Spleen (tissue), 11 donors: ENCODE measurements at regions not wholly inside any gene's neighbourhood (a gene's known extent, or its start where the extent isn't known, plus 50 kb on each side); places are given as distances from the start of the nearest gene placed in this dataset.

Experiments
- DNase-seq: peaks from one replicate; pipeline ENCODE4 v3.0.0-alpha.2; 2020
- H3K27ac ChIP-seq, 8 donors: fragments of 200-600 bp; sonication (generic) in 7 of 8; 1 replicate in 4 of 8; 2 replicates in 4 of 8; pipeline versions ENCODE4 v1.5.0 to v1.8.0; 2016 to 2021; ENCODE audit warnings: inconsistent platforms in 4 of 8, mild to moderate bottlenecking in 4 of 8, moderate library complexity in 1 of 8
- H3K27me3 ChIP-seq, 7 donors: fragments of 200-600 bp; sonication (generic) in 6 of 7; replicated peaks in 1 of 7; 1 replicate in 4 of 7; 2 replicates in 3 of 7; pipeline versions ENCODE4 v1.5.0 to v1.8.0; 2016 to 2021; ENCODE audit warnings: inconsistent platforms in 3 of 7, mild to moderate bottlenecking in 1 of 7
- H3K36me3 ChIP-seq, 6 donors: fragments of 200-600 bp; sonication (generic) in 5 of 6; 1 replicate in 4 of 6; 2 replicates in 2 of 6; pipeline versions ENCODE4 v1.5.0 to v1.8.0; 2016 to 2021; ENCODE audit warnings: inconsistent platforms in 2 of 6
- H3K4me1 ChIP-seq, 6 donors: fragments of 200-600 bp; sonication (generic) in 5 of 6; 1 replicate in 3 of 6; 2 replicates in 3 of 6; pipeline versions ENCODE4 v1.5.0 to v1.8.0; 2016 to 2021; ENCODE audit warnings: inconsistent platforms in 3 of 6
- H3K4me3 ChIP-seq, 8 donors: fragments of 200-600 bp; sonication (generic) in 7 of 8; 1 replicate in 4 of 8; 2 replicates in 4 of 8; pipeline versions ENCODE4 v1.5.0 to v1.8.0; 2016 to 2021; ENCODE audit warnings: inconsistent platforms in 4 of 8, mild to moderate bottlenecking in 4 of 8, moderate library complexity in 2 of 8
- H3K9me3 ChIP-seq, 8 donors: fragments of 200-600 bp; sonication (generic) in 7 of 8; 1 replicate in 4 of 8; 2 replicates in 4 of 8; pipeline versions ENCODE4 v1.5.0 to v1.8.0; 2016 to 2021; ENCODE audit warnings: inconsistent platforms in 4 of 8
- CTCF ChIP-seq, 11 experiments: fragments of 200-600 bp in 7 of 11; fragments of 450-650 bp in 4 of 11; sonication (generic) in 4 of 11; IDR thresholded peaks in 8 of 11; conservative IDR thresholded peaks in 3 of 11; 1 replicate in 7 of 11; 2 replicates in 4 of 11; pipeline versions ENCODE4 v1.4.0 to v1.8.0; 2016 to 2021; ENCODE audit warnings: antibody characterized with exemption in 11 of 11, inconsistent platforms in 4 of 11, mild to moderate bottlenecking in 1 of 11
- POLR2A ChIP-seq, 3 donors: fragments of 450-650 bp; IDR thresholded peaks; one replicate each; pipeline ENCODE4 v1.5.1; 2017; ENCODE audit warnings: antibody characterized with exemption in 3 of 3, mild to moderate bottlenecking in 1 of 3
- POLR2AphosphoS5 ChIP-seq, 3 donors: sonication (generic); formaldehyde crosslinking; IDR thresholded peaks; one replicate each; pipeline ENCODE4 v1.5.1; 2017; ENCODE audit warnings: antibody characterized with exemption in 3 of 3
- WGBS, 5 donors: extraction: QIAGEN DNeasy Blood & Tissue Kit in 3 of 5; methylation state at CpG; one replicate each; pipeline versions ENCODE4 v1.1.5 to v1.1.7; 2013 to 2018; 5-methylcytosine and 5-hydroxymethylcytosine counted together
- intact Hi-C: fragments of 100-400 bp; cut with DNase I; formaldehyde crosslinking; loops from one replicate; pipeline ENCODE4 v1.15.0; 2023; ENCODE audit warnings: low total_unique reads
- donor health status: healthy with polysubstance abuse.
- donor health status: DM: no; HTN: no; CAD: no; lungs with moderate emphysema.
- donor health status: DM: no; HTN: no; CAD: no.
- donor health status: Bipolar disorder and iron deficiency.
- donor health status: healthy.
- donor health status: DM: no; HTN: no; CAD: no.
- donor health status: DM: yes; HTN: yes; CAD: no.

- TF ChIP-seq POLR2A (IDR thresholded peaks at IDR 0.05) (no peak), CTCF (IDR thresholded peaks at IDR 0.05 in 8 of 11, conservative IDR thresholded peaks at IDR 0.05 in 3 of 11) (no peak), POLR2AphosphoS5 (IDR thresholded peaks at IDR 0.05) (no peak)
- H3K4me3 ChIP-seq: no peak overlapping the region
- 68 to 78% (median 70%) methylated on average over 5 of the region's 5 CpGs for WGBS, 5 donors
Observed at GRCh38 chr11:28962502-28962901, 854.3 kb downstream of the METTL15 start.

GRCh38 chr11:28961726-28962125, 853.5 kb downstream of the METTL15 start:
- Histone ChIP-seq H3K36me3 (no peaks in the 10 kb centered on the region), H3K27me3 (no peaks in the 10 kb centered on the region), H3K9me3 (peaks cover 0 to 5% (median 0%) of the 10 kb centered on the region in 8 donors), H3K4me3 (no peak overlapping the region), H3K27ac (no peak overlapping the region), H3K4me1 (no peaks in the 10 kb centered on the region)
- WGBS, 5 donors: 17 to 64% (median 53%) methylated on average over 1 of the region's 1 CpG
- no peak for DNase-seq
- no peak for TF ChIP-seq CTCF (IDR thresholded peaks at IDR 0.05 in 8 of 11, conservative IDR thresholded peaks at IDR 0.05 in 3 of 11)
- no peak for TF ChIP-seq POLR2A (IDR thresholded peaks at IDR 0.05)
- no peak for TF ChIP-seq POLR2AphosphoS5 (IDR thresholded peaks at IDR 0.05)
- intact Hi-C loops: loop anchor here (5.0 kb wide), 1 partner anchor 206 kb away; no protein-coding TSS in a partner anchor

More at GRCh38 chr11:28962502-28962901, 854.3 kb downstream of the METTL15 start:
- Histone ChIP-seq H3K36me3 (no peaks in the 10 kb centered on the region), H3K27ac (no peak overlapping the region), H3K9me3 (peaks cover 0 to 7% (median 0%) of the 10 kb centered on the region in 8 donors), H3K4me1 (no peaks in the 10 kb centered on the region), H3K27me3 (no peaks in the 10 kb centered on the region)
- no peak for DNase-seq
- intact Hi-C loops: loop anchor here (5.0 kb wide), 1 partner anchor 205 kb away; no protein-coding TSS in a partner anchor

GRCh38 chr11:28956446-28956845, 848.3 kb downstream of the METTL15 start:
- Histone ChIP-seq H3K36me3 (no peaks in the 10 kb centered on the region), H3K9me3 (peaks cover 0 to 22% (median 3%) of the 10 kb centered on the region in 8 donors), H3K4me1 (no peaks in the 10 kb centered on the region), H3K27me3 (no peaks in the 10 kb centered on the region), H3K27ac (no peak overlapping the region), H3K4me3 (no peak overlapping the region)
- WGBS, 5 donors: 71 to 81% (median 74%) methylated on average over 3 of the region's 3 CpGs
- DNase-seq: no peak
- intact Hi-C loops: no loop called here
- TF ChIP-seq CTCF (IDR thresholded peaks at IDR 0.05 in 8 of 11, conservative IDR thresholded peaks at IDR 0.05 in 3 of 11): no peak
- TF ChIP-seq POLR2AphosphoS5 (IDR thresholded peaks at IDR 0.05): no peak
- TF ChIP-seq POLR2A (IDR thresholded peaks at IDR 0.05): no peak

- 84 to 93% (median 87%) methylated on average over 1 of the region's 1 CpG for WGBS, 5 donors
- TF ChIP-seq POLR2AphosphoS5 (IDR thresholded peaks at IDR 0.05): no peak
- TF ChIP-seq CTCF (IDR thresholded peaks at IDR 0.05 in 8 of 11, conservative IDR thresholded peaks at IDR 0.05 in 3 of 11): no peak
- TF ChIP-seq POLR2A (IDR thresholded peaks at IDR 0.05): no peak
Observed at GRCh38 chr11:28951191-28951590, 843.0 kb downstream of the METTL15 start.

More at GRCh38 chr11:28951191-28951590, 843.0 kb downstream of the METTL15 start:
- Histone ChIP-seq H3K27ac (no peak overlapping the region), H3K9me3 (peaks cover 0 to 21% (median 5%) of the 10 kb centered on the region in 8 donors), H3K4me1 (no peaks in the 10 kb centered on the region), H3K36me3 (no peaks in the 10 kb centered on the region), H3K4me3 (no peak overlapping the region), H3K27me3 (no peaks in the 10 kb centered on the region)
- DNase-seq: no peak
- intact Hi-C loops: no loop called here
